GM12892 (cell line): ENCODE measurements at regions not wholly inside any gene's neighbourhood (a gene's known extent, or its start where the extent isn't known, plus 50 kb on each side); places are given as distances from the start of the nearest gene placed in this dataset.

Experiments
- DNase-seq: peaks from one replicate; pipeline ENCODE4 v3.0.0; 2011; ENCODE audit not compliant: insufficient read length
- FAIRE-seq: peaks from 2 replicates; lab custom pipeline; 2011; peaks lifted over from hg19 to GRCh38; lab: Jason Lieb, UNC
- POLR2A ChIP-seq: IDR thresholded peaks from 2 replicates; pipeline ENCODE4 v1.6.1; 2011; ENCODE audit warnings: low read depth, low read length, control low read depth
- POLR2AphosphoS5 ChIP-seq: IDR thresholded peaks from 2 replicates; pipeline ENCODE4 v1.6.1; 2011; ENCODE audit warnings: low read depth, low read length, control low read depth
- TAF1 ChIP-seq: IDR thresholded peaks from 2 replicates; pipeline ENCODE4 v1.6.1; 2011; ENCODE audit warnings: low read depth, mild to moderate bottlenecking, control low read depth, low read length, borderline replicate concordance

GRCh38 chr12:127752802-127753201 lies 514.2 kb upstream of the TMEM132C start:
- no peak for DNase-seq
- no peak for FAIRE-seq
- TF ChIP-seq TAF1: no peak
- TF ChIP-seq POLR2AphosphoS5: no peak
- TF ChIP-seq POLR2A: no peak

DNA sequence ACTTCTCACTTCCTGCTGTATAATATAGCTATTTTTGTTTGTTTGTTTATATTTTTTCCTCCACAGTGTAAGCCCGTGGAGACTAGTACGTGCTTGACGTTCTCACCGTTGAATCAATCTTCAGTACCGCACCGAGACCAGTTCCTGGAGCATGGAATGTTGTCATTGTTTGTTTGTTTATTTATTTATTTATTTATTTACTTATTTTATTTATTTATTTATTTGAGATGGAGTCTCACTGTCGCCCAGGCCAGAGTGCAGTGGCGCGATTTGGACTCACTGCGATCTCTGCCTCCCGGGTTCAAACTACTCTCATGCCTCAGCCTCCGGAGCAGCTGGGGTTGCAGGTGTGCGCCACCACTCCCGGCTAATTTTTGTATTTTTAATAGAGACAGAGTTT lies 506.6 kb upstream of the TMEM132C start:
- no peak for DNase-seq
- TF ChIP-seq TAF1: no peak
- no peak for TF ChIP-seq POLR2AphosphoS5
- no peak for TF ChIP-seq POLR2A
- FAIRE-seq: no peak

DNA sequence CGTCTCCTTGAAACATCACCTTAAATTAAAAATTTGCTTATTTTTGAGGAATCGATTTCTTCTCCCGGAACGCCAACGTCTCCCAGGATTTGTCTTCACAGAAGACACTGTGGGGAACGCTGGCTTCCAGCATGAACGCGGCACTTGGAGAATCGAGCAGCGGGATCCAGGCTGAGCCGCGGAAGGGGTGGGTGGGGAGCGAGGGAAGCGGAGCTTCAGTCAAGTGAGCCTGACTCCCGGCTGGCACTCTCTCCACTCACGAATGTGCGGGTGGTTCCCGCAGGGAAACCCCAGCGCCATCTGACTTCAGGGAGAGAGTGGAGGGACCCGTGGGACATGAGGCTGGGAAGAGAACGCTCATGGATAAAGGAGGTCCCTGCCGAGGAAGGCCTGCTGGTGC lies 506.0 kb upstream of the TMEM132C start:
- TF ChIP-seq POLR2A: no peak
- TF ChIP-seq POLR2AphosphoS5: no peak
- TF ChIP-seq TAF1: no peak
- FAIRE-seq: no peak
- DNase-seq: no peak

- FAIRE-seq (no peak), DNase-seq (no peak)
These were observed 505.1 kb upstream of the TMEM132C start for GRCh38 chr12:127761880-127762279.

DNA sequence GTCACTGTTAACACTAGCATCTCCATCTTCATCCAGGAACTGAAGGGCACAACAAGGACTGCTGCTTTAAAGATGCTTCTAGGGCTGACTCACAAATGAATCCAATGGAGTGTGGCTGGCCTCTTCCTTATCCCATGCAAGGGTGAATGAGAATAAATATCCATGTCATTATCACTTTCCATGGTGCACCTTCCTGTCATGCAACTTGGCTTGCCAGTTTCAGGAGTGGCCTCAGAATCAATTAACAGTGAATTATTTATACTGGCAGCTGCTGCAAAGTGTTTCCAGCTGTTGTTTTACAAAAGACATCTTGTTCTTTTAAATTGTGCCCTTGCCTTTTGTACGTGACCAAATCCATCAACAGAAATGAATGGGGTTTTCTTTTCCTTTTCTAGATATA lies 499.3 kb upstream of the TMEM132C start:
- FAIRE-seq: no peak
- DNase-seq: no peak

More at GRCh38 chr12:127761880-127762279, 505.1 kb upstream of the TMEM132C start:
- TF ChIP-seq POLR2AphosphoS5 (no peak), POLR2A (no peak), TAF1 (no peak)

DNA sequence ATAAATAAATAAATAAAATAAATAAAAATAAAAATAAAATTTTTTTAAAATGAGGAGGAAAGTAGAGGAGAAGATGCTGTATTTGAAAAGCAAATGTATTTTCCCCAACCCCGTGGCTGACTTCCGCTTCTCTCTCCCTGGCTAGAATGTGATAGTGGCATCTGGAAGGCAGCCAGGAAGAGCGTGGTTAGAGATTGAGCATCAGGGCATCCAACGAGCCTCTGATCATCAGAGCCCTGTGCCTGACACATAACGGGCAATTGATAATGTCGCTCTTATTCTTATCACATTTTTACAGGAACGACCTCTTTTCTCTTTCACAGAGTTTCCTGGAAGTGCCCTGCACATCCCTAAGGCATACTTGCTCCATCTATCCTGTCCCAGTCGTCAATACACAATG lies 496.9 kb upstream of the TMEM132C start:
- DNase-seq (no peak), FAIRE-seq (no peak)
- TF ChIP-seq POLR2A (no peak), TAF1 (no peak), POLR2AphosphoS5 (no peak)

More for the DNA sequence above, 499.3 kb upstream of the TMEM132C start:
- TF ChIP-seq POLR2A (no peak), POLR2AphosphoS5 (no peak), TAF1 (no peak)

DNA sequence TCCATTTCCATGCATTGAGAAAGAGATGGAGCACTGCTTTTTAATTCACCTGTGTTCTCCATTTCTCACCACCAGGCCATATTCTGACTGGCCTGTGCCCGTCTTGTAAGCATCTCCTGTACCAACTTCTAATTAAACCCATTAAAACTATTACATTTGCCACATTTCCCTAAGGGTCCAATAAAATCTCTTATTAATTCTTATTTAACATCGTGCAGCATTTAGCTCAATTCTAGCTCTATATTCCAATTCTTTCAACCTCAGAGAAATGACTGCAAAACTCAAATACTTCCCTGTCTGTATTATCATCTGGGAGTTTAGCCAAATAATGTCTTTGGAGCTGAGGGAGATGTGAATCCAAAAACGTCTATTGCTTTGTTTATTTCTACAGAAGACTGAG lies 495.4 kb upstream of the TMEM132C start:
- DNase-seq: no peak
- TF ChIP-seq TAF1 (no peak), POLR2A (no peak), POLR2AphosphoS5 (no peak)
- FAIRE-seq: no peak

GRCh38 chr12:127773520-127773919 lies 493.4 kb upstream of the TMEM132C start:
- no peak for FAIRE-seq
- no peak for DNase-seq
- no peak for TF ChIP-seq POLR2A
- no peak for TF ChIP-seq TAF1
- TF ChIP-seq POLR2AphosphoS5: no peak

DNA sequence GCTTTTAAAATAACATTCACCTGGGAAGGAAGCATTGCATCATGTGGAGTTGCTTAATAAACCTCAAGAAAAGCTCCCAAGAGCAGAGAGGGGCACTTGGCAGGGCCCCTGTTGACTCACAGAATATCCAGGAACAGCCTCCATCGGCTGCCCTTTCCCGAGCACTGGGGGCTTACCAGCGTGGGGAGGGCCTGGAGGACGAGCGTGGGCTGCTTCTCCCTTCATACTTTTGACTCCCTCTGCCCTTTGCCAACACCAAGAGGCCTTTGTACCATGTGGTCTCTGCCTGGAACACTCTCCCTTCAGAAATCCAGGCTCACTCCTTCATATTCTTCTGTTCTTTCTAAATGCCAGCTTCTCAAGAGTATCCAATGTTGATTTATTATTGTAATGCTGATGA lies 492.1 kb upstream of the TMEM132C start:
- DNase-seq: no peak
- FAIRE-seq: no peak
- TF ChIP-seq POLR2AphosphoS5 (no peak), POLR2A (no peak), TAF1 (no peak)

- FAIRE-seq (no peak), DNase-seq (no peak)
- TF ChIP-seq POLR2AphosphoS5 (no peak), TAF1 (no peak), POLR2A (no peak)
These were observed 487.5 kb upstream of the TMEM132C start for GRCh38 chr12:127779301-127780045.

GRCh38 chr12:127780881-127781280 lies 486.1 kb upstream of the TMEM132C start:
- DNase-seq (no peak), FAIRE-seq (no peak)
- TF ChIP-seq TAF1 (no peak), POLR2AphosphoS5 (no peak), POLR2A (no peak)

DNA sequence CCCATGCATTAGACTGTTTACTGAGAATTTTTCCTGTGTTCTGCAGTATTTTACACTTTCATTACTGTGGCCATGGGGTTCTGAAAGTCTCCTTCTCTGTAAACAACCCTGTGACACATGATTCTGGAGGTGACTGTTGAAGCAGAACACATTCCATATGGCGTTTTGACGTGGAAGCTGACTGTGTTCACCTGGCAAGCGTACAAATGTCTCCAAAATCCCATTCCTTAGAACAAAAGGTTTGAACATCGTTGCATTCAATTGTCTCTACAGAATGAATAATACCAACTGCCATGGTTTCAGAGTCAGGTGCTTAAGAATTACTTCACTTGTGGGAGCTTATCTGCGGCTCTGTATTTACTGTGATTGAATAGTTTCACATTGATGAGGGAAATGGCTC lies 485.6 kb upstream of the TMEM132C start:
- FAIRE-seq (no peak), DNase-seq (no peak)
- no peak for TF ChIP-seq POLR2A
- TF ChIP-seq TAF1: no peak
- no peak for TF ChIP-seq POLR2AphosphoS5
